Prostate gland (tissue), 2 donors: ENCODE measurements at regions not wholly inside any gene's neighbourhood (a gene's known extent, or its start where the extent isn't known, plus 50 kb on each side); places are given as distances from the start of the nearest gene placed in this dataset.

ENCODE experiments used
- DNase-seq: peaks from one replicate; pipeline ENCODE4 v3.0.0-alpha.2; 2019; ENCODE audit warnings: low spot score
- H3K27ac ChIP-seq, 2 donors: fragments of 200-600 bp; sonication (generic); 2 replicates each; pipeline ENCODE4 v1.5.1; 2017 to 2019
- H3K27me3 ChIP-seq: fragments of 200-600 bp; sonication (generic); replicated peaks from 2 replicates; pipeline ENCODE4 v1.5.1; 2019; ENCODE audit not compliant: insufficient read depth
- H3K36me3 ChIP-seq, 2 donors: fragments of 200-600 bp; sonication (generic); 1 replicate in 1 of 2; 2 replicates in 1 of 2; pipeline versions ENCODE4 v1.5.1 to v1.8.1; 2017 to 2019
- H3K4me1 ChIP-seq: fragments of 200-600 bp; sonication (generic); replicated peaks from 2 replicates; pipeline ENCODE4 v1.5.1; 2019
- H3K4me3 ChIP-seq, 2 donors: fragments of 200-600 bp; sonication (generic); 2 replicates each; pipeline ENCODE4 v1.5.1; 2017 to 2019
- H3K9me3 ChIP-seq: fragments of 200-600 bp; sonication (generic); 2 replicates; pipeline ENCODE4 v1.5.1; 2017
- CTCF ChIP-seq, 4 experiments: fragments of 200-600 bp in 2 of 4; fragments of 450-650 bp in 2 of 4; sonication (generic) in 2 of 4; IDR thresholded peaks; 1 replicate in 3 of 4; 2 replicates in 1 of 4; pipeline ENCODE4 v1.5.1; 2016 to 2019; ENCODE audit warnings: antibody characterized with exemption in 4 of 4, mild to moderate bottlenecking in 2 of 4, moderate library complexity in 2 of 4
- POLR2A ChIP-seq: fragments of 450-650 bp; IDR thresholded peaks from one replicate; pipeline ENCODE4 v1.6.1; 2016; ENCODE audit warnings: antibody characterized with exemption, mild to moderate bottlenecking
- POLR2AphosphoS5 ChIP-seq: sonication (generic); formaldehyde crosslinking; IDR thresholded peaks from one replicate; pipeline ENCODE4 v1.6.1; 2017; ENCODE audit warnings: antibody characterized with exemption
- WGBS: methylation state at CpG from one replicate; pipeline ENCODE4 v1.1.5; 2018; 5-methylcytosine and 5-hydroxymethylcytosine counted together
- intact Hi-C: fragments of 100-400 bp; cut with DNase I; formaldehyde crosslinking; loops from one replicate; pipeline ENCODE4 v1.14.2; 2022

- TF ChIP-seq POLR2A (no peak), CTCF (IDR thresholded peaks at IDR 0.05) (no peak), POLR2AphosphoS5 (no peak)
- Histone ChIP-seq H3K36me3 (no peaks in the 10 kb centered on the region), H3K27me3 (no peaks in the 10 kb centered on the region), H3K4me3 (peak overlapping the region; percentile 53 to 62), H3K4me1 (no peaks in the 10 kb centered on the region), H3K27ac (peak overlapping the region in 1 of 2 donors; percentile 81), H3K9me3 (no peaks in the 10 kb centered on the region)
- WGBS: 44% methylated on average over 8 of the region's 8 CpGs
- DNase-seq: no peak
- intact Hi-C loops: no loop called here
These were observed 119.9 kb downstream of the HFE start for GRCh38 chr6:26206868-26207801.

GRCh38 chr6:26211963-26212362 lies 124.7 kb downstream of the HFE start:
- H3K36me3 ChIP-seq: no peaks in the 10 kb centered on the region
- no peak for DNase-seq
- H3K9me3 ChIP-seq: no peaks in the 10 kb centered on the region
- TF ChIP-seq POLR2A (no peak), CTCF (IDR thresholded peaks at IDR 0.05) (no peak), POLR2AphosphoS5 (no peak)
- intact Hi-C loops: no loop called here
- no peak overlapping the region for H3K4me3 ChIP-seq
- 98% methylated on average over 1 of the region's 1 CpG for WGBS
- H3K27ac ChIP-seq: no peak overlapping the region
- H3K27me3 ChIP-seq: no peaks in the 10 kb centered on the region
- H3K4me1 ChIP-seq: peaks cover 3% of the 10 kb centered on the region

GRCh38 chr6:26213334-26214075 lies 126.3 kb downstream of the HFE start:
- Histone ChIP-seq H3K36me3 (no peaks in the 10 kb centered on the region), H3K27me3 (no peaks in the 10 kb centered on the region), H3K4me3 (no peak overlapping the region), H3K4me1 (peaks cover 3% of the 10 kb centered on the region), H3K27ac (no peak overlapping the region), H3K9me3 (no peaks in the 10 kb centered on the region)
- DNase-seq: no peak
- WGBS: 97% methylated on average over 2 of the region's 2 CpGs
- TF ChIP-seq POLR2A: no peak
- no peak for TF ChIP-seq POLR2AphosphoS5
- TF ChIP-seq CTCF (IDR thresholded peaks at IDR 0.05): no peak
- intact Hi-C loops: no loop called here

GRCh38 chr6:26214803-26215584 lies 127.8 kb downstream of the HFE start:
- Histone ChIP-seq H3K4me1 (peaks cover 3% of the 10 kb centered on the region), H3K27ac (peak overlapping the region; percentile 82 to 92), H3K9me3 (no peaks in the 10 kb centered on the region), H3K27me3 (no peaks in the 10 kb centered on the region), H3K4me3 (peak overlapping the region; percentile 41 to 54), H3K36me3 (no peaks in the 10 kb centered on the region)
- TF ChIP-seq CTCF (IDR thresholded peaks at IDR 0.05) (no peak), POLR2A (no peak), POLR2AphosphoS5 (no peak)
- 13% methylated on average over 32 of the region's 32 CpGs for WGBS
- intact Hi-C loops: loop anchor here (5.0 kb wide), 1 partner anchor 113 kb away; a partner anchor contains a TSS
- DNase-seq: no peak
